Hematopoietic multipotent progenitor cell treated with erythropoietin and hydrocortisone succinate and interleukin-3 and kit ligand, for 6 days (in vitro differentiated cells): ENCODE measurements at regions not wholly inside any gene's neighbourhood (a gene's known extent, or its start where the extent isn't known, plus 50 kb on each side); places are given as distances from the start of the nearest gene placed in this dataset.

Experiments used
- DNase-seq: peaks from one replicate; pipeline ENCODE4 v3.0.0-alpha.2; 2015

DNA sequence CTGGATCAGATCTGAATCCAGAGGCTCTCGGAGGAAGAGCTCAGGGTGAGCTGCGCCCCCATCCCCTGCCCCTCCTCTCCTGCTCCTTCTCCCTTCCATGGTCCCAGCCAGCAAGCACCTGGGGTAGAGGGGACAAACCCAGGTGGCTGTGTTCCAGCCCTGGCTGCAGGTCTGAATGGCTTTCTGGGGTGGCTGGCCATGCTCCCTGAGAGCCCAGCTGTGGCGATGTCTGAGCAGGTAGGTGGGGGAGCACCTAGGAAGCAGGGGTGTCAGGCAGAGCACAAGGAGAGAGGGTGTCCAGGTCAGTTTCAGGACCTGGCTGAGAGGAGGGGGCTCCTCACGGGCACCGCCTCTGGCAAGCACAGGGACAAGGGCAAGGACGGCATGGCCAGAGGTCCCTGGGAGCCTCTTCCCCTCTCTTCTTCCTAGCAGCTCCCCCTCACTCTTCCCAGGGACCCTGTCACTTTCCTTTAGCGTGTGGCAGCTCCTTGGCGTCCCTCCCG, 310.0 kb downstream of the SEC14L1 start:
- DNase-seq: no peak

DNA sequence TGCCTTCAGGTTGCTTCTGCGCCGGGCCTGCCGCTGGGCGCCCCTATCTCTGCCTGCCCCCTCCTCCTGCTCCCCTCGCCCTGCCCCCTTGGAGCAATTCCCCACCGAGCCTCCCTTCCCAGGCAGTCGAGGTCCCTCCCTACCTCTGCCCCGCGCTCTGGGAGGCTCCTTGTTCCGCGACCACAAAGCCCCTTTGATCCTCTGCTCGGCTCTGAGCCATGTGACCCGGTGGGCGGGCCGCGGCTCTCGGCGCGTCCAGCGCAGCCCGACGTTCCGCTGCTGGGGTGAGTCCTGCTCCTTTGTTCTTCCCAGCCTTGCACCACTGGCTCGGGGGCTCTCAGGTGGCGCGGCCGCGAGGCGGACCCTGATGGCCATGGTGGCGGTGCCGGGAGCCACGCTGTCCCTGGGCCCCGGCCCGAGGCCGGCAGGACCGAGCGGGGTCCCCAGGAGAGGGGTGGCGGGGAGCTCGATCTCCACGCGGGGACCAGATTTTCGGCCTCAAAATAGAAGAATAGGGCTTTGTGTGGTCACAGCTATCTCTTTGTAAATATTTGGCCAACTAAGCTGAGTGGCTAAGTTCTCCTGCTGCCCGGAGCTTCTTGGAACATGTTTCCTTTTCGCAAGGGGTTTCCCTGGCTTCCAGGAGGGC, 310.6 kb downstream of the SEC14L1 start:
- peak; percentile 74 for DNase-seq

DNA sequence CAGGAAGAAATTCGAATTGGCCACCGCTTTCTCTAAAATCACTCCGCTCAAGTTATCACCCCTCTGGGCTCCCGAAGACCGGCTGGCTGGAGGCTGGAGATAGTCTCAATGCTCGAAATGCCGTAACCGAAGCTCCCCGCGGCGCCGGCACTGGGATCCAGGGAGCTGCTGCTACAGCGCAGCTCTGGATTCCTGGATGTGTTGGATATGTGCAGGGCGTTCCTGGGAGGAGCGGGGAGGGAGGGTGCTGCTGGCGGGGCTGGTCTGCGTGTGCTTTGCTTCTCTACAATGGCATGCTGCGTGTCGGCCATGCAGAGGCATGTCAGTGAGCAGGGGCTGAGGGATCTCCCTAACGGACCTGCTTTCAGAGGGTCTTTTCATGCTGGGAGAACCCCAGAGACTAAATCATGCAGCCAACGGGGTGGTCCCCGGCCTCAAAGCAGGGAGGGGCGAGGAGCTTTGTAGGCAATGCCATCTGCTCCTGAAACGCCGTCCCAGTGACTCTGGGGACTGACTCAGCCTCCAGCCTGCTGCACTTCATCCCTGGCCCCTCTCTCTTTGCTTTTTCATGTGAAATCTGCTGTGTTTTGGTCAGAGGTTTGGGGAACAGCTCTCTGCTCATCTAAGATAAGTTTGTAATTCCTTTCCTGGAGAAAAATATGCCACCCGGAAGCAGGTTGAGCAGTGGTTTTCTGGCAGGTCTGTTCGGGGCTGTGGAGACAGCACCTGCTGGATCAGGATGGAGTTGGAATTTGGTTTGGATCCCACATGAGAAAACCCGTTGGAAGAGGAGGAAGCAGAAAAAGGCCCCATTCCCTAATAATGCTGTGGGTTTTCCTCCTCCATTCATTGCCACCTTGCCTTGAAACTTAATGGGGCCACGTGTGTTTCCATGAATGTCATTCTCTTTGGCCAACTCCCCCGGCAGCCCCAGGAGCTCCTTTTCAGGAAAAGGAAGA, 311.4 kb downstream of the SEC14L1 start:
- peak; percentile 54 for DNase-seq

GRCh38 chr17:77453613-77454241, 313.0 kb downstream of the SEC14L1 start:
- peak; percentile 71 for DNase-seq

GRCh38 chr17:77454242-77455095, 313.7 kb downstream of the SEC14L1 start:
- DNase-seq: no peak

- no peak for DNase-seq
These were observed 314.5 kb downstream of the SEC14L1 start for GRCh38 chr17:77455111-77455890.

- DNase-seq: no peak
These were observed 315.1 kb downstream of the SEC14L1 start for GRCh38 chr17:77455891-77456260.

DNA sequence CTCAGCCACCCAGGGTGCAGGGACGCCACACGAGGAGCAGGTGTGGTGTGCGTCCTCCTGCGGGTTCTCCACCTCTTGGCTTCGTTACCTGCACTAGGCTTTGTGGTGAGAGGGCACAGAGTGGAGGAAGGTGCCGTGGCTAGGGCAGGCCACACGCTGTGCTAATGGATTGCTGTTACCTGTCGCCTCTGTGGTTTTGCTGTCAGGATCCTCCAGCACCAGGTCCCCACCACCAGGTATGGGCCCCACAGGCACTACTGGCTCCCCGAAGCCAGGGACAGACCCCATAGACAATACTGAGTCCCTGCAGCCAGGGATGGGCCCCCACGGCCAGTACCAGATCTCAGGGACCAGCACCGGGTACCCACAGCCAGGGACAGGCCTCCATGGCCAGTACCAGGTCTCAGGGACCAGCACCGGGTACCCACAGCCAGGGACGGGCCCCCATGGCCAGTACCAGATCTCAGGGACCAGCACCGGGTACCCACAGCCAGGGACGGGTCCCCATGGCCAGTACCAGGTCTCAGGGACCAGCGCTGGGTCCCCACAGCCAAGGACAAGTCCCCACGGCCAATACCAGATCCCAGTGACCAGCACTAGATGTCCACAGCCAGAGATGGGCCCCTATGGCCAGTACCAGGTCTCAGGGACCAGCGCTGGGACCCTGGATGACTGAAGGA, 315.6 kb downstream of the SEC14L1 start:
- DNase-seq: no peak

GRCh38 chr17:77456951-77457548, 316.3 kb downstream of the SEC14L1 start:
- peak; percentile 46 for DNase-seq

DNA sequence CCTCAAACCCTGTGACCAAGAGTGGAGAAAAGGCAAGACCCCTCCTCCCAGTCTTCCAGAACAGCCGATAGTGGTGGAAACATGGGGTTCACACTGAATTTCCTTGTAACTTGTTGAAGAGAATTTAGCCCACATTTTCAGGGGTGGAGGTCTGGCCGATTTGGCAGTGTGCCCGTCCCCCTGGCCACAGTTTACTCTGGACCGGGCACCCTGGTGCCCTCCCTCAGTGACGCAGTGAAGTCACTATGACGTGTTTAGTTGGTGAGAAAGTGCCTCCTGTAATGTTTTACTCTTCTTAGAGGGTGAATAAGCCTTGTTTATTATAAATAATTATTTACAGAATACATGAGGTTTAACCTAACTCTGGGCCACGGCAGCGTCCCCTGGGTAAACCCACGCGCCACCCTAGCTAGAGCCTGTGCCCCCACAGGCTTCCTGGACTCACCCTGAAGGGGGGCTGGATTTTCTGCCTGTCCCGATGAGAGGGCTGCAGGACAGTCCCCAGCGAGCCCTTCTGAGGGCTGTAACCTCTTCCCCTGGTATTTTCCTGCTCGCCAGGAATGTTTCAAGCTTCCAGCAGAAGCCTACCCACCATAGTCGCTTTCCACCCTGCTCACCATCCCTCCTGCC, 316.9 kb downstream of the SEC14L1 start:
- DNase-seq: no peak

DNA sequence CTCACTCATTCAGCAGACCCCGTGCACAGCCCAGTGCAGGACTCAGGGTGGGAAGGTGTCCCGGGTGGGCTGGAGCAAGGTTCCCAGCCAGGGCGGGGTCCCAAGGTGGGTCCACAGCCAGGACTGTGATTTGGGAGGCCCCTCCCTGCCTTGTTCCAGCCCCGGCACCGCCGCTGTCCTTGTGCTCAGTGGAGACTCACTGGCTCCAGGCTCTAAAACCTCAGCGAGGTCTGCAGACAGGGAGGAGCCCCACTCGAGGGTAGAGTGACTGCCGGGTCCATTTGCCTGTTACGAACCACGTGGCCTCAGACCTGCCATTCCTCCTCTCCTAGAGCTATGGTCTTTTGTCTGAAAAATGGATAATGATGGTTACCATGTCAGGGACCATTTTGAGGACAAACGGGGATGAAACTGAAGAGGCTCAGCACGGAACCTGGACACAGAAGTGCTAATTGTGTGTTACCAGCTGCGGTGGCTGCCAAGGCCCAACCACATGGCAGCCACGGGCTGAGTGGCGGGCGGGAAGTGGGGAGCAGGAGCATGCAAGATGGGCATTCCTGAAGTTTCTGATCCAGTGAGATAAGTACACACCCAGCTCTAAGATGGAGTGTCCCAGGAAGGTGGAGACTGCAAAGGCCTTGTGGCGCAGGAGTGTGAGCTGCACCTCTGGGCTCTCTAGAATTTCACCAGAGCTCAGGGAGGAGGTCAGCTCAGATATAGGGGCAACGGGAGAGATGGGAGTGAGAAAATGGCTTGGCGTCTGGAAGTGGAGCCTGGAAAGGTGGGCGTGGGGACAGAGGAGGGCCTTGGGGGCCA, 317.6 kb downstream of the SEC14L1 start:
- DNase-seq: no peak

DNA sequence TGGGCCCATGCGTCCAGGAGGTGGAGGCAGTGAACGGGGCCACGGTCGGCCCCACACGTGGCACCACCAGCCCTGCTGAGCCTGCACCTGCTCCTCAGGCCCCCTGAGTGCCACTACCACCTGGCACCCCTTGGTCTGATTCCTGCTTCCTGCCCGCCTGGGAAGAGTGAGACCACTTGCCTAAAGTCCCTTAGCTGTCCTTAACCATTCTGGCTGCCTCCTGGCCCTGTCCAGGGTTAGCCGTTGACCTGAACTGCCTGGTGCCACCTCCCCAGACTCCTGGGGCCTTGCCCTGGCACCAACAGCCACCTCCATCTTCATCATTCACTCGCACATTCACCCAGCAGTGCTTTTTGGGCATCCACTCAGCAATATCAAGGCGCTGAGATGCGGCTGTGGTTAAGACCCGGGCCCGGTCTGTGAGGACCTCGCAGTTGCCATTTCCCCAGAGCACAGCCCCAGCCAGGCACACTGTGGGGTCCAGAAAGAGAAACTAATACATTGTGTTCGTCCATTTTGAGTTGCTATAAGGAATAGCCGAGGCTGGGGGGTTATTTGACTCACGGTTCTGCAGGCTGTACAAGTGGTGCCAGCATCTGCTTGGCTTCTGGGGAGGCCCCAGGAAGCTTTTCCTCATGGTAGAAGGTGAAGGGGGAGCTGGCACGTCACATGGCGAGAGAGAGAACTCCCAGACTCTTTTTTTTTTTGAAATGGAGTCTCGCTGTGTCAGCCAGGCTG, 318.4 kb downstream of the SEC14L1 start:
- DNase-seq: no peak

GRCh38 chr17:77460514-77461046, 319.8 kb downstream of the SEC14L1 start:
- peak; percentile 60 for DNase-seq

GRCh38 chr17:77461277-77462057, 320.7 kb downstream of the SEC14L1 start:
- DNase-seq: no peak

DNA sequence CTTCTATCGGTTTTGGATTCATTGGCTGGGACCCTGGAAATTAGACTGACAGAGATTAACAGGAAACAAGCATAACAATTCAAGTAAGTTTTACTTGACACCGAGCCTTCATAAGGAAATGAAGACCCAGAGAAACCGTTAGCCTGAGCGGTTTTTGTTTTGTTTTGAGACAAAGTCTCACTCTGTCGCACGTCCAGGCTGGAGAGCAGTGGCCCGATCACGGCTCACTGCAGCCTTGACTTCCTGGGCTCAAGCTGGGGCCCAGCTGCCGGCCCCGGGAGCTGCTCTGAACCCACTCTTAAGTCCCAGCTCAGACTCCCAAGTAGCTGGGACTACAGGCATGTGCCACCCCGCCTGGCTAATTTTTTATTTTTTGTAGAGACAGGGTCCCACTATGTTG, 321.3 kb downstream of the SEC14L1 start:
- no peak for DNase-seq

- no peak for DNase-seq
These were observed 322.1 kb downstream of the SEC14L1 start for GRCh38 chr17:77462553-77463497.
